Nephron progenitor cell (in vitro differentiated cells): ENCODE measurements at regions not wholly inside any gene's neighbourhood (a gene's known extent, or its start where the extent isn't known, plus 50 kb on each side); places are given as distances from the start of the nearest gene placed in this dataset.
A peak's percentile ranks its signal among the peaks of the same experiment; 100 is the strongest.

Experiments
- DNase-seq: peaks from one replicate; pipeline ENCODE4 v3.0.0; 2021
- H3K27ac Mint-ChIP-seq: 2 replicates; pipeline ENCODE4 v1.8.0; 2021; ENCODE audit warnings: mild to moderate bottlenecking, moderate library complexity, mixed read lengths
- H3K27me3 Mint-ChIP-seq: 2 replicates; pipeline ENCODE4 v1.8.0; 2021; ENCODE audit warnings: mild to moderate bottlenecking, low read depth, mixed read lengths; ENCODE audit not compliant: poor library complexity
- H3K36me3 Mint-ChIP-seq: 2 replicates; pipeline ENCODE4 v1.8.0; 2021; ENCODE audit warnings: low read depth, mixed read lengths
- H3K4me1 Mint-ChIP-seq: 2 replicates; pipeline ENCODE4 v1.8.0; 2021; ENCODE audit warnings: mixed read lengths
- H3K4me3 Mint-ChIP-seq: 2 replicates; pipeline ENCODE4 v1.8.0; 2021; ENCODE audit warnings: mild to moderate bottlenecking, moderate library complexity, mixed read lengths
- H3K9me3 Mint-ChIP-seq: 2 replicates; pipeline ENCODE4 v1.8.0; 2021; ENCODE audit warnings: mild to moderate bottlenecking, moderate library complexity, mixed read lengths
- TF ChIP-seq, protein P1 (sequence below): fragments of 200-600 bp; sonication (generic); IDR thresholded peaks from 2 replicates; pipeline ENCODE4 v1.5.0; 2021; ENCODE audit warnings: antibody characterized with exemption

DNA sequence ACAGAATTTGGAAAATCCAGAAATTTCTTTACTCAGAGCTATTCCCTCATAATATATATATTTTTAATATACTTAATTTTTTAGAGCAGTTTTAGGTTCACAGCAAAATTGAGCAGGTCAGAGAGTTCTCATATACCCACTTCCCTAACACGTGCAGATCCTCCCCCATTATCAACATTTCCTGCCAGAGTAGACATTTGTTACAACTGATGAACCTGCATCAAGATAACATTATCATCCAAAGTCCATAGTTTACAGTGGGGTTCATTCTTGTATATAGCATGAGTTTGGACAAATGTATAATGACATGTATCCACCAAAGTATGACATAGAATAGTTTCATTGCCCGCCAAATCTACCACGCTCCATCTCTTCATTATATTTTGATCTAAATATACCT is 170.0 kb downstream of the PTEN start:
- H3K4me3 Mint-ChIP-seq: no peak overlapping the region
- H3K4me1 Mint-ChIP-seq: peaks cover 5% of the 10 kb centered on the region
- DNase-seq: no peak
- no peaks in the 10 kb centered on the region for H3K9me3 Mint-ChIP-seq
- H3K36me3 Mint-ChIP-seq: no peaks in the 10 kb centered on the region
- H3K27ac Mint-ChIP-seq: no peak overlapping the region
- TF ChIP-seq, protein P1, sequence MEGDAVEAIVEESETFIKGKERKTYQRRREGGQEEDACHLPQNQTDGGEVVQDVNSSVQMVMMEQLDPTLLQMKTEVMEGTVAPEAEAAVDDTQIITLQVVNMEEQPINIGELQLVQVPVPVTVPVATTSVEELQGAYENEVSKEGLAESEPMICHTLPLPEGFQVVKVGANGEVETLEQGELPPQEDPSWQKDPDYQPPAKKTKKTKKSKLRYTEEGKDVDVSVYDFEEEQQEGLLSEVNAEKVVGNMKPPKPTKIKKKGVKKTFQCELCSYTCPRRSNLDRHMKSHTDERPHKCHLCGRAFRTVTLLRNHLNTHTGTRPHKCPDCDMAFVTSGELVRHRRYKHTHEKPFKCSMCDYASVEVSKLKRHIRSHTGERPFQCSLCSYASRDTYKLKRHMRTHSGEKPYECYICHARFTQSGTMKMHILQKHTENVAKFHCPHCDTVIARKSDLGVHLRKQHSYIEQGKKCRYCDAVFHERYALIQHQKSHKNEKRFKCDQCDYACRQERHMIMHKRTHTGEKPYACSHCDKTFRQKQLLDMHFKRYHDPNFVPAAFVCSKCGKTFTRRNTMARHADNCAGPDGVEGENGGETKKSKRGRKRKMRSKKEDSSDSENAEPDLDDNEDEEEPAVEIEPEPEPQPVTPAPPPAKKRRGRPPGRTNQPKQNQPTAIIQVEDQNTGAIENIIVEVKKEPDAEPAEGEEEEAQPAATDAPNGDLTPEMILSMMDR: no peak
- H3K27me3 Mint-ChIP-seq: peaks cover 3% of the 10 kb centered on the region

DNA sequence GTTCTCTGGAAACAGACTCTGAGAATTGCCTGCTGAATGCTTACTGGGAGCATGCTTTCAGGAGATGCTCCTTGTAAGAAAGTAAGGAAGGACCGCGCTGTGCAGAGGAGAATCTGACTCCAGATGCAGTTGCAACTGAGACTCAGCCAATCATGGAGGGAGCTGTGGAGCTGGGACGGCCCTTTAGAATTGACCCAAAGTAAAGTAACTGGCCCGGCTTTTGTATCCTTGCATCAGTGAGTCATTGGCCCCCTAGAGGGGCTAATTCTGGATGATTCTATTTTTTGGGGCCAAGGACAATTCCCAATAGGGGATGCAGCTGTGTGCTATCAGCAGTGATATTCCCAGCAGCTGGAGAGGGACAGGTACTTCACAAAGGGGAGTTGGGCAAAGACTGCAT is 170.4 kb downstream of the PTEN start:
- Mint-ChIP-seq H3K27ac (no peak overlapping the region), H3K27me3 (peaks cover 3% of the 10 kb centered on the region), H3K4me3 (no peak overlapping the region), H3K9me3 (no peaks in the 10 kb centered on the region), H3K36me3 (no peaks in the 10 kb centered on the region), H3K4me1 (peaks cover under 1% of the 10 kb centered on the region)
- DNase-seq: no peak
- TF ChIP-seq, protein P1: no peak

DNA sequence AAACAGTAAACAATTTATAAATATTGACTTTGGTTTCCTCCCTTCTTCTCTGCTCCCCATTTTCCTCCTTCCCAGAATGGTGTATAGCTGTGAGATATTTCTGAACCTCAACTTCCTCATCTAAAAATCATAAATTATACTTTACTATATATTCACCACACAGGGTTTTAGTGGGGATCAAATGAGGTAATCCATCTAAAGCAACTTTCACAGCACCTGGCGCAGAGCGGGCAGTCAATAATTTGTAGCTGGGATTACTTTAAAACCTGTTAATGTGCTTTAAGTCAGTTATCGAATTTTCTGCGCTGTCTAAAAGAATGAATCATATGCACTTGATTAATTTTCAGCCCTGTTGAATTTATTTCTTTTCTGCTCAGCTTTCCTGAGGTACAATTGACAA is 172.7 kb downstream of the PTEN start:
- no peak for DNase-seq
- no peaks in the 10 kb centered on the region for H3K4me1 Mint-ChIP-seq
- H3K36me3 Mint-ChIP-seq: no peaks in the 10 kb centered on the region

DNA sequence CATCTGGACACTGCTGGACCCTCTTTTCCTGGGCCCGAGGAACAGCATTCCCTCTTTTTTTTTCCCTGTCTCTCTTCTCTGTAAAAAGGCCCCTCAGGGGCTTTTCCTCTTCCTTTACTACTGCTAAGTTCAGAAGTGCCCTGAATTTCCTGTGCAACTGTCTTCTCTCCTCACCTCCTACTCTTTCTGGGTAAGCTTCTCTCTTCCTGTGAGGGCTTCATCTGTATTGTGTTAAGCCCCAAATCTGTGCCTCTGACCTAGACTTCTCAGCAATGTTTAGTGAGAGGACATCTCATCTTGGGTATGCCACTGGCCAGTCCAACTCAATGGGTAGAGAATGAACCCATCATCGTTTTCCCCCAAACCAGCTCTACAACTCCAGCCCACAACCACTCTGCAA is 174.2 kb downstream of the PTEN start:
- DNase-seq: no peak
- Mint-ChIP-seq H3K27me3 (no peaks in the 10 kb centered on the region), H3K4me3 (no peak overlapping the region), H3K36me3 (no peaks in the 10 kb centered on the region), H3K27ac (peak overlapping the region; percentile 1), H3K9me3 (peaks cover 16% of the 10 kb centered on the region), H3K4me1 (peaks cover under 1% of the 10 kb centered on the region)
- TF ChIP-seq, protein P1: no peak

More for the DNA sequence above, 172.7 kb downstream of the PTEN start:
- TF ChIP-seq, protein P1: no peak
- Mint-ChIP-seq H3K9me3 (peaks cover 6% of the 10 kb centered on the region), H3K27me3 (no peaks in the 10 kb centered on the region), H3K4me3 (no peak overlapping the region), H3K27ac (no peak overlapping the region)

DNA sequence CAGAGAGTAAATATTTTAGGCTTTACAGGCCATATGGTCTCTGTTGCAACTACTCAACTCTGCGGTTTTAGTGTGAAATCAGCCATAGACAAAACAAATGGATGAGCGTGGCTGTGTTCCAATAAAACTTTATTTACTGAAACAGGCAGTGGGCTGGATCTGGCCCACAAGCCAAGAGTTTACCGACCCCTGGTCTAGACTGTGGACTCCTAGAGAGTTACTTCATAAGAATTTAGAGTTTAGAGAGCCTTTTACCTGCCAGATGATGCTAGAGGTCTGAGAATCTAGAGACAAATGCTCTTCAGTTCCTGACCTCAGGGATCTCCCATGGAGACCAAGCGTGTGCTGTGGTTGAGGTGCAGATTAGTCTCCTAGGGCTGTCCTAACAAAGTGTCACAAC is 174.8 kb downstream of the PTEN start:
- no peak for DNase-seq
- Mint-ChIP-seq H3K4me1 (peaks cover 7% of the 10 kb centered on the region), H3K27me3 (no peaks in the 10 kb centered on the region), H3K9me3 (peaks cover 21% of the 10 kb centered on the region), H3K4me3 (no peak overlapping the region), H3K27ac (no peak overlapping the region), H3K36me3 (no peaks in the 10 kb centered on the region)
- TF ChIP-seq, protein P1: no peak

DNA sequence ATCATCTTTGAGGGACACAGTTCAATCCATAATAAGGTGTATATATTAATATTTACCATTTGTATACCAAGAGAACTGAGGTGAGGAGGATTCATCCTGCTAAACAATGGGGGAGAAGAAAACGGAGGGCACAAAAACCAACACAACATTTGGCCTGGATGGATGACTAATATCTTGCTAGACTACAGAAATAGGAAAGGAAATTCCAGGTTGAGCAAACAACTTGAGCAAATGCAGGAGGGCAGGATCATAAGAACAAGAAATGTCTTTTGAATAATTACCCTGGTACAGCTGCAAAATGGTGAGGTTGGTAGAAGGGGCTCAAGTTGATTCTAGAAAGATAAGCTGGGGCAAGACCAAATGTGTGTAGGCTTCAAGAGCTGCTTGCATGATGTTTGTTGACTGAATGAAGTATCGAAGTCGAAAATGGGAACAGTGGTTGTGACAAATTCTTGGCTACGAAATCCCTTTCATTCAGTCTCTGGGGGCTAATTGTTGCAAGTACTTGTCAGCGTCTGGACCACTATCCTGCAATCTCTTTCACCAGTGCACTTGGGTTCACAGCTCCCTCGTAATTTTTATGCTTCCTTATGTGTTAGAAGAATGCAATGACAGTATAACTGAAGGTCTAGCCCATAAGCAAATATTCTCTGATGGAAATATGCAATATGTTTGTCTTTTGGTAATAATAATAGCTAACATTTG is 176.2 kb downstream of the PTEN start:
- H3K27me3 Mint-ChIP-seq: no peaks in the 10 kb centered on the region
- DNase-seq: no peak

More for the DNA sequence above, 176.2 kb downstream of the PTEN start:
- Mint-ChIP-seq H3K4me3 (no peak overlapping the region), H3K9me3 (peaks cover 24% of the 10 kb centered on the region), H3K27ac (no peak overlapping the region), H3K4me1 (peaks cover 9% of the 10 kb centered on the region), H3K36me3 (no peaks in the 10 kb centered on the region)
- TF ChIP-seq, protein P1: no peak
